OCI-LY1 (cell line): ENCODE measurements at regions not wholly inside any gene's neighbourhood (a gene's known extent, or its start where the extent isn't known, plus 50 kb on each side); places are given as distances from the start of the nearest gene placed in this dataset.

Source experiments
- EZH2 ChIP-seq: fragments of 200-600 bp; sonication (generic), shearing (Covaris generic); IDR thresholded peaks from 2 replicates; pipeline ENCODE4 v1.8.0; 2017; ENCODE audit warnings: borderline replicate concordance, mixed run types, mild to moderate bottlenecking, antibody characterized with exemption, low read length, moderate library complexity, mixed read lengths
- TF ChIP-seq, protein P1 (sequence below): fragments of 200-600 bp; sonication (generic), shearing (Covaris generic); IDR thresholded peaks from 2 replicates; pipeline ENCODE4 v1.5.1; 2017; ENCODE audit warnings: mild to moderate bottlenecking, antibody characterized with exemption, low read length, moderate library complexity, mixed read lengths

DNA sequence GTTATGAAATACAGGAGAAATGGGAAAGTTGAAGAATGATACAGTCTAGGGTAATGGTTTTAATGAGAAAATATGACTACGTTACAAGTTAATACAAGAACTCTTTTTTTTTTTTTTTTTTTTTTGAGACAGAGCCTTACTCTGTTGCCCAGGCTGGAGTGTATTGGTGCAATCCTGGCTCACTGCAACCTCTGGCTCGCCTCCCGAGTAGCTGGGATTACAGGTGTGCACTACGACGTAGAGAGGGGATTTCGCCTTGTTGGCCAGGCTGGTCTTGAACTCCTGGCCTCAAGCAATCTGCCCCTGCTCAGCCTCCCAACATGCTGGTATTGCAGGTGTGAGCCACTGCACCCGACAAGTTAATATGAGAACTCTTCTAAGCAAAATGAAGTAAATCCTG lies 77.1 kb upstream of the SELENOP start:
- TF ChIP-seq EZH2 = no peak
- TF ChIP-seq, protein P1, sequence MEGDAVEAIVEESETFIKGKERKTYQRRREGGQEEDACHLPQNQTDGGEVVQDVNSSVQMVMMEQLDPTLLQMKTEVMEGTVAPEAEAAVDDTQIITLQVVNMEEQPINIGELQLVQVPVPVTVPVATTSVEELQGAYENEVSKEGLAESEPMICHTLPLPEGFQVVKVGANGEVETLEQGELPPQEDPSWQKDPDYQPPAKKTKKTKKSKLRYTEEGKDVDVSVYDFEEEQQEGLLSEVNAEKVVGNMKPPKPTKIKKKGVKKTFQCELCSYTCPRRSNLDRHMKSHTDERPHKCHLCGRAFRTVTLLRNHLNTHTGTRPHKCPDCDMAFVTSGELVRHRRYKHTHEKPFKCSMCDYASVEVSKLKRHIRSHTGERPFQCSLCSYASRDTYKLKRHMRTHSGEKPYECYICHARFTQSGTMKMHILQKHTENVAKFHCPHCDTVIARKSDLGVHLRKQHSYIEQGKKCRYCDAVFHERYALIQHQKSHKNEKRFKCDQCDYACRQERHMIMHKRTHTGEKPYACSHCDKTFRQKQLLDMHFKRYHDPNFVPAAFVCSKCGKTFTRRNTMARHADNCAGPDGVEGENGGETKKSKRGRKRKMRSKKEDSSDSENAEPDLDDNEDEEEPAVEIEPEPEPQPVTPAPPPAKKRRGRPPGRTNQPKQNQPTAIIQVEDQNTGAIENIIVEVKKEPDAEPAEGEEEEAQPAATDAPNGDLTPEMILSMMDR = no peak
